ENCODE measurements at regions not wholly inside any gene's neighbourhood (a gene's known extent, or its start where the extent isn't known, plus 50 kb on each side); places are given as distances from the start of the nearest gene placed in this dataset.

DNA sequence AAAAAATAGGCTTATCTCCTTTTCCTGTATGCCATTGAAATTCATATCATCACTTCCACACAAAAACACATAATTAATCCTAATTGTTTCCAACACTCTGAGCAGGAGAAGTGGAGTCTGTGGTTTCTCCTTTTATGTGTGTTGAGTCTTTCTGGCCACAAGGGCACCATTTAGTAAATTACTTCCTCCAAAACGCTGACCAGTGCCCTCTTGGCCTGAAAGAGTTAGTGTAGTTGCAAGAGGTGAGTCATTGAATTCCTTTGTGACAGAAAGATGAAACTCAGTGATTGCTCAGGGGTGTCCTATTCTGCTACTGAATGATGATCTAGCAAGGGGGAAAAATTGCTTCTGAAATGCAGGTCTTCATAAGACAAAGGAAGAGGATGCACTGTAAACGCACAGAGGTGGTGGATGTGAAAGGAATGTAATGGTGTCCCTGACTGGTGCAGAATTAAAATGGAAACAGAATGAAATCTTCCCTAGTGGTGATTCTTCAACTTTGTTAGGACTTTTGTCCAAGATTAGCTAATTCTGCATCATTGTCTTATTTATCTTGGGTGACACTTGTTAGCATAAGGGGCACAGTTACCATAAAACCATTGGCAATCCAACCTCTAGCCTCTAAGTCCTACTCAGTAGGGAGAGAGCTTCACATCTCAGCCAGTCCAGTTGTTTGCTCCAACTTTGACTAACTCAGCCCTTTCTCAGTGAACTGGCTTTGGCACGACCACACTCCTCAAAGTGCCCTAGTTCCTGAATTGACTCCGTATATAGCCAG lies 208.4 kb upstream of the NANOGP8 start:
- POLR2A ChIA-PET: no interaction called here
- Histone ChIP-seq H3K4me1 (ENCODE audit: control insufficient read depth, extremely low read depth, insufficient read depth, low read length) (peaks cover 12% of the 10 kb centered on the region), H3K79me2 (ENCODE audit: control insufficient read depth, insufficient read depth, low read length) (no peaks in the 10 kb centered on the region), H2AFZ (ENCODE audit: low read depth, low read length) (no peak overlapping the region), H3K4me3 (replicated peaks in 1 of 3; ENCODE audit: insufficient read depth in 1 of 3, low read depth in 1 of 3, low read length in 3 of 3) (no peak overlapping the region), H3K9me3 (replicated peaks; ENCODE audit: control insufficient read depth, insufficient read depth, low read length) (no peaks in the 10 kb centered on the region), H3K36me3 (ENCODE audit: control insufficient read depth in 2 of 2, extremely low read depth in 1 of 2, insufficient read depth in 2 of 2, low read length in 2 of 2) (no peaks in the 10 kb centered on the region), H3K27me3 (ENCODE audit: control insufficient read depth in 2 of 2, insufficient read depth in 2 of 2, low read length in 2 of 2) (peaks cover 29 to 49% of the 10 kb centered on the region in 2 experiments), H3K27ac (ENCODE audit: insufficient read depth, low read depth, low read length) (no peak overlapping the region), H3K4me2 (ENCODE audit: insufficient read depth, low read length) (peak overlapping the region; percentile 5), H3K9me1 (replicated peaks; ENCODE audit: control insufficient read depth, extremely low read depth, insufficient read depth, low read length) (no peaks in the 10 kb centered on the region), H4K20me1 (replicated peaks; ENCODE audit: control insufficient read depth, extremely low read depth, insufficient read depth, low read length) (no peaks in the 10 kb centered on the region), H3K9ac (replicated peaks; ENCODE audit: extremely low read depth, insufficient read depth, low read length) (no peak overlapping the region)
- DNase-seq (ENCODE audit: low read depth, low spot score): peak; percentile 81
- CTCF ChIA-PET: interaction anchor here (1.3 to 8.5 kb wide), 5 partner anchors 11 to 151 kb away, joined by 4 to 828 read pairs (median 21); no protein-coding TSS in a partner anchor
- intact Hi-C loops (cut with micrococcal nuclease): loop anchor here (1.0 to 5.0 kb wide), 5 partner anchors 13 to 1808 kb away; no protein-coding TSS in a partner anchor
- TF ChIP-seq CTCF (IDR thresholded peaks at IDR 0.05; ENCODE audit: extremely low read depth in 1 of 2, insufficient read depth in 1 of 2, low read depth in 1 of 2, low read length in 2 of 2): peak; percentile 25 to 28
- TF ChIP-seq FOS (IDR thresholded peaks at IDR 0.05; ENCODE audit: borderline replicate concordance, insufficient read depth, low read length): peak; percentile 92
- TF ChIP-seq, protein P1, sequence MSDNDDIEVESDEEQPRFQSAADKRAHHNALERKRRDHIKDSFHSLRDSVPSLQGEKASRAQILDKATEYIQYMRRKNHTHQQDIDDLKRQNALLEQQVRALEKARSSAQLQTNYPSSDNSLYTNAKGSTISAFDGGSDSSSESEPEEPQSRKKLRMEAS (IDR thresholded peaks at IDR 0.05; ENCODE audit: insufficient read depth, insufficient read length): no peak
- peak; percentile 66 for TF ChIP-seq POLR2AphosphoS5 (IDR thresholded peaks at IDR 0.05; ENCODE audit: insufficient read depth, low read depth, low read length)
- TF ChIP-seq GATA2 (IDR thresholded peaks at IDR 0.05; ENCODE audit: insufficient read depth, insufficient read length, low read depth, low read length): peak; percentile 97
- peak; percentile 85 for TF ChIP-seq JUN (IDR thresholded peaks at IDR 0.05; ENCODE audit: borderline replicate concordance, insufficient read depth, insufficient read length, low read depth)
- no peak for TF ChIP-seq POLR2A (IDR thresholded peaks at IDR 0.05; ENCODE audit: low read depth, low read length)
- dilution Hi-C loops (cut with MboI; ENCODE audit: extremely low pct_ligation_motif_present, low sequenced_read_pairs): no loop called here
- no TSS peak for BruUV-seq (replicated peaks)
- peak; percentile 60 for FAIRE-seq

Data from endothelial cell of umbilical vein (primary cell).